ENCODE measurements at regions not wholly inside any gene's neighbourhood (a gene's known extent, or its start where the extent isn't known, plus 50 kb on each side); places are given as distances from the start of the nearest gene placed in this dataset.
"Not testable (repeated sequence)": the region's sequence is repeated elsewhere in the genome, so short reads cannot be mapped to it uniquely, and the experiment has no call there.

- no peak for DNase-seq (ENCODE audit: low spot score)
Measured at GRCh38 chr6:16904957-16905356, 143.7 kb upstream of the ATXN1 start.

DNA sequence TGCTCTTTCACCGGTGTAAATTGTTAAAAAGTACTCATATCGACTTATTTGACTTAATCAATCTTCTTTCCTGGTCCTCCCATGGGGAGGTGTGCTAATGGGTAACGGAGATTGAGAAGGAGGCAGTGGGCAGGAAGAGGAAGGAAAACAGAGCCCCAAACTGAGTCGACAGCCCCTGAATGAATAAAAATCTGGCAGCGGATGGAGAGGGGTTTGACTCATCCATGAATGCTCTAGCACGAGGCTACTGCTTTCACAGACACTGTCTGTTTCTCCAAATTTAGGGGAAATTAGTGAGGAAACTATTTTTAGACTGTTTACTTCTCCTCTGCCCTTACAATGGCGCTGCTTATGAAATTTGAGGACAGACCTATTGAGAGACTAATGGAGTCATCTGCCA lies 142.2 kb upstream of the ATXN1 start:
- DNase-seq (ENCODE audit: low spot score), result no peak

DNA sequence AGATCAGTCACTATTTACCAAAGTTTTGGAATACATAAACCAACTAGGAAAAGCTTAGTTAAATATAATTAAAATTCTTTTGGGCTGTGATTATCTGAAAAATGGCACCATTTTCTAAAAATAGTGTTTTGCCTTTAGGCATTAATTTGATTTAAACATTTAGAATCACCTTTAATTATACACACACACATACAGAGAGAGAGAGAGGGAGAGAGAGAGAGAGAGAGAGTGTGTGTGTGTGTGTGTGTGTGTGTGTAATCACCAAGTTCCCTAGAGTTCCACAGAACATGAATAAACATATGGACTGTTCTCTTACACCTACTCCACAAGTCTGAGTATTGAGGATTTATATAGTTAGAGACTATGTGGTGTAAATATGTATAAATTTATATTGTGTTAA lies 141.2 kb upstream of the ATXN1 start:
- DNase-seq (ENCODE audit: low spot score), result no peak

DNA sequence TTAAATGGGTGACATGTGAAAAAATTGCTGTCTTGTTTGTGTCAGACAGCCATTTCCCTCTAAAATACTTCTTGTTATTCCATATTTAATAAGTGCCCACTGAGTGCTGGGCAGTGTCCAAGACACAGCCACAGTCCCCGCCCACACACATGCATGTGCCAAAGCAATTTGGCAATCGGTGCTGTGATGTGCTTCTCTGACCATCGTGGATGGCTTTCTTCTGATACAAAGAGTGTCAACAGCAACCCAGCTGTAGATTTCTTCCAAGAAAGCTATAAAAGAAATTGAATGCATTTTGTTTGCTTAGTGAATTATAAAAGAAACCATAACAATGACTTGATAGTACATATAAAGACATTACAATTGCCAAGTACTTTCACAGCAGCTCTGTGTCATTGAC lies 140.5 kb upstream of the ATXN1 start:
- DNase-seq (ENCODE audit: low spot score), result no peak

- DNase-seq (ENCODE audit: low spot score), result no peak
Measured at GRCh38 chr6:16901306-16901705, 140.0 kb upstream of the ATXN1 start.

GRCh38 chr6:16898640-16899396 lies 137.6 kb upstream of the ATXN1 start:
- DNase-seq (ENCODE audit: low spot score), result no peak

- DNase-seq (ENCODE audit: low spot score), result no peak
Measured at GRCh38 chr6:16897669-16898068, 136.4 kb upstream of the ATXN1 start.

DNA sequence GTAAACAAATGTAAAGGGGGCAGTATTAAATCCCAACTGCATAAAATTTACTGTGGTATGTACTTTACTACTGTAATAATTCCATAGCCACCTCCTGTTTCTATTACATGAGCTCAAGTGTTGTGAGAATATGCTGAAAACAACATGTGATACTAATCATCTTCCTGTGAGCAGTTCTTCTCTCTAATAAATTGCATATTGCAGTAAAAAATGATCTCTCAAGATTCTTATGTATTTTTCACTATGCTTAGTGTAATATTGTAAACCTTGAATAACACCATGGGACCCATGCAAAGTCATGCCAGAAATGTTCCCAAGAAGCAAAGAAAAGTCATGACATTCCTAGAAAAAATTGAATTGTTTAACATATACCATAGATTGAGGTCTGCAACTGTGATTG lies 133.0 kb upstream of the ATXN1 start:
- DNase-seq (ENCODE audit: low spot score), result no peak

DNA sequence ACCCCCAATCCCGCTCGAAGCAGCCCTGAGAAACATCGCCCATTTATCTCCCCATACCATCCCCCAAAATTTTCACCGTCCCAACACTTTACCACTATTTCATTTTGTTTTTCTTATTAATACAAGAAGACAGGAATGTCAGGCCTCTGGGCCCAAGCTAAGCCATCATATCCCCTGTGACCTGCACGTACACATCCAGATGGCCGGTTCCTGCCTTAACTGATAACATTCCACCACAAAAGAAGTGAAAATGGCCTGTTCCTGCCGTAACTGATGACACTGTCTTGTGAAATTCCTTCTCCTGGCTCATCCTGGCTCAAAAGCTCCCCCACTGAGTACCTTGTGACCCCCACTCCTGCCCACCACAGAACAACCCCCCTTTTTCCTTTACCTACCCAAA lies 129.8 kb upstream of the ATXN1 start:
- DNase-seq (ENCODE audit: low spot score), result not testable (repeated sequence)

DNA sequence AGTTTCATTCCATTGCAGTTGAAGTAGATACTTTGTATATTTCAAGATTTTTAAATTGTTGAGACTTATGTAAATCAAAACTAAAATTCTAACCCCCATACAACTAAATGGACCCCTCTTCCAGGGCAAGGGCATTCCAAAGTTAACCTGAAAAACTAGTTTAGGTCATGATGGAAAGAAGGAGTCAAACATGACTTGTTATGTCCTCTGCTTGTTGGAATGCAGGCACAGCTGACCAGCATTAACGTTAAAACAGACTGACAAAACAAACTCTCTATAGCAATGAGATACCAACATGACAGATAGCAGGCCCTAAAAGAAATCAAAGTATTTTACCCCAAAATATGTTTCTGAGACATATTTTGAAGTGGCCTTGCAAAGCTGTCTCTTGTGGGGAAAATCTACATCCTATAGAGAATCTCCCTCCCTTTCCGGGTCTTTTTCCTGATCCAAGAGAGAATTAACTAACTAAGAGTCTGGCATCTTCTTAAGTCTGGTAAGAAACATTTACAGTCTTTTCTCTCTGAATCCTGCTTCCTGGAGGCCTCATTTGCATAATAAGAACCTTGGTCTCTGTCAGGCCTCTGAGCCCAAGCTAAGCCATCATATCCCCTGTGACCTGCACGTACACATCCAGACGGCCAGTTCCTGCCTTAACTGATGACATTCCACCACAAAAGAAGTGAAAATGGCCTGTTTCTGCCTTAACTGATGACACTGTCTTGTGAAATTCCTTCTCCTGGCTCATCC lies 124.3 kb upstream of the ATXN1 start:
- DNase-seq (ENCODE audit: low spot score), result no peak

DNA sequence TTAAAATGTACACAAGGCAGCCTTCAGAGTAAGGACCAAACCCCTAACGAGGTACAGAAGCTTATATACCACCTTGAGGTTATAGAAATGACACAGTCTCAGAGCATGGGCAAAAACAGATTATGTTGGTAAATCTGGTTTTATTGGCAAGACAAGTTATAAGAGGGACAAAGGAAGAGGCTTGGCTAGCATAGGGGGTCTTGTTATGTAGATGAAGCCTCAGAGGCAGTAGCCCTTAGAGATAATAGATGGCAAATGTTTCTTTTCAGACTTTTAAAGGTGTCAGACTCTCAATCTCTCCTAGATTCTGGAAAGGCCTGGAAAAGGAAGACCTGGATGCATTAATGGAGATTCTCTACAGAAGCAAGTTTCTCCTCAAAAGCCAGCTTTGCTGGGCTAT lies 123.3 kb upstream of the ATXN1 start:
- no peak for DNase-seq (ENCODE audit: low spot score)

- no peak for DNase-seq (ENCODE audit: low spot score)
Measured at GRCh38 chr6:16883414-16883813, 122.2 kb upstream of the ATXN1 start.

GRCh38 chr6:16882230-16882629 lies 121.0 kb upstream of the ATXN1 start:
- DNase-seq (ENCODE audit: low spot score), result no peak

- DNase-seq (ENCODE audit: low spot score), result not testable (repeated sequence)
Measured at GRCh38 chr6:16876852-16877251, 115.6 kb upstream of the ATXN1 start.

DNA sequence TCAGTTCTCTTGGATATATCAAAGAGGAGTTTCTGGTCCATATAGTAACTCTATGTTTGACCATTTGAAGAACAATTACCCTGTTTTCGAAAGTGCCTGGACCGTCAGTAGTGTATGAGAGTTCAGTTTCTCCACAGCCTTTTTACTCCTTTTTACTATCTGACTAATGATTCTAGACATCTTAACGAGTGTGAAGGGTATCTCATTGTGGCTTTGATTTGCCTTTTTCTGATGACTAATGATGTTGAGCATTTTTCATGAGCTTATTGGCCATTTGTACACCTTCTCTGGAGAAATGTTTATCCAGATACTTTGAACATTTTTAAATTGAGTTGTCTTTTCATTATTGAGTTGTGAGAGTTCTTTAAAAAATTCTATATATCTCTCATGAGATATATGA lies 114.9 kb upstream of the ATXN1 start:
- DNase-seq (ENCODE audit: low spot score), result no peak

DNA sequence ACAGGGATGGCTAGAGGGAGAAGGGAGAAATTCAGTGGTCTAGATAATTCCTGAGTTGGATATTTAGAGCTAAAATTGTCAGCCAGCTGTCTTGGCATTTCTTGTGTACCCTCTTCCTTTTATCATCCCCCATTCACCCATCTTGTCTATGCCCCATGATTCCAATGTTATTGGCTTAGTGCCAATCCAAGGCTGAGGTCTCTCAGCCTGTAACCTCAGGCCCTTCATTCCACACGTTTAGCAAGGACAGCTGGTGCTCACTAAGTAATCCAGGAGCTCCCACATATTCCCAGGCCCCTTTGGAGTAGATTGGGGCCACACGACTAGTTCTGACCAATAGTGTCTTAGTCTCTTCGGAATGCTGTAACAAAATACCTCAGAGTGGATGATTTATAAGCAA lies 112.4 kb upstream of the ATXN1 start:
- no peak for DNase-seq (ENCODE audit: low spot score)

GRCh38 chr6:16872543-16873235 lies 111.4 kb upstream of the ATXN1 start:
- DNase-seq (ENCODE audit: low spot score), result no peak

GRCh38 chr6:16871047-16871446 lies 109.8 kb upstream of the ATXN1 start:
- DNase-seq (ENCODE audit: low spot score), result no peak

DNA sequence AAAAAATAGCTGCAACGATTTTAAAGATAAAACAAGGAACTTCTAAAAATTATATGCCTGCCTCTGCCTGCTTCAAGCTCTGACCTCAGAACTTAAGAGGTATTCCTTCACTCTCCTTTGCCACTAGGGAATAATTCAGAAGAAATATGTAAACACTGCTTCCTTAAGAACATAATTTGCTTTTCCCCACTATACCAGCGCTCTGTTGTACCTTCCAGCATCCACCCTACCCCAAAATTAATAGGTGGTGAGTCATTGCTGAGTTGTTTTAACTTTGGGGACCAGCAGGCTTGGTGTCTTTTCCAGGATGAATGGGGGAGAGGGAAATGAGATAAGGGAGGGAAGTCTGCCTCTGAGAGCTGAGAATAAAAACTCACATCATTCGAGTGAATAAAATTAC lies 107.7 kb upstream of the ATXN1 start:
- no peak for DNase-seq (ENCODE audit: low spot score)

DNA sequence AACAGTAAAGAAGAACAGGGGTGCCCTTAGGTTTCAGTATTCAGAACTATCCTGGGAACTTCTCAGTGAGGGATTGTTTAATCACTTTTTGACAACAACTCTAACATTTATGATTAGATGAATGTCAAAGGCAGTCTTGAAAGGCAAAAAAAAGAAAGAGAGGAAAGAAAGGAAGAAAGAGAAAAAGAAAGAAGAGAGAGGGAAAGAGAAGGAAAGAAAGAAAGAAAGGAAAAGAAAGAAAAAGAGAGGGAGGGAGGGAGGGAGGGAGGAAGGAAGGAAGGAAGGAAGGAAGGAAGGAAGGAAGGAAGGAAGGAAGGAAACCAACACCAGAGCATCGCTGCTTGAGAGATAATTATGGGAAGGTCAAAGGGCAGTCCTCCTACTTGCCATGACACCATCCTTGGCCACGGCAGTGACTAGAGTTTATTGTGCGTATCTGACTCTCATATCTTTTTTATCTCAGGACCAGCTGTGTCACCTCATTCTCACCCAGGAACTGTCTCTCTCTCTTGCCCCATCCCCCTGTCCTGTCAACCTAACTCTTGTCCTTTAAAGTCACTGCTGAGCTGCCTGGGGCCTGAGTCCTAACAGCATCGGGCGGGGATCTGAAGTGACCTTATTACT lies 96.8 kb upstream of the ATXN1 start:
- no peak for DNase-seq (ENCODE audit: low spot score)

DNA sequence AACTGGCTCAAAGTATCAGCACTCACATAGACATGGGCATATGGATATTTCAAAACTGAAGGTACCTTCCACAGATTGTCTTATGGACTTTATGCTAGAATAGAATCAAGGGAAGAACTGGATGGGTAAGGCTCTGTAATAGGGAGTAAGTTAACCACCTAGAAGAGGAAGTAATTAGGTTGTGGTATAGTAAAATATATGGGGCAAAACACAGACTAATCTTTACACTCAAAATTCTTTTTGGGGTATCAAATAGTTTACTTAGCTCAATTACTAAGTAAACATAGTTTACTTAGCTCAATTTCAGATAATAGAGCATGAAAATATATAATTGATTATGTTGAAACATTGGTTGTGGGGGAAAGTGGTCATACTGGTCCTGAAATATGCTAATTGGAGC lies 94.2 kb upstream of the ATXN1 start:
- no peak for DNase-seq (ENCODE audit: low spot score)

- no peak for DNase-seq (ENCODE audit: low spot score)
Measured at GRCh38 chr6:16854986-16855385, 93.7 kb upstream of the ATXN1 start.

- no peak for DNase-seq (ENCODE audit: low spot score)
Measured at GRCh38 chr6:16852671-16853070, 91.4 kb upstream of the ATXN1 start.
